HEK293T (cell line): ENCODE measurements at regions not wholly inside any gene's neighbourhood (a gene's known extent, or its start where the extent isn't known, plus 50 kb on each side); places are given as distances from the start of the nearest gene placed in this dataset.

Experiments used
- FOXM1 ChIP-seq: fragments of 450-650 bp; IDR thresholded peaks from 2 replicates; pipeline ENCODE4 v1.6.1; 2017; ENCODE audit warnings: mild to moderate bottlenecking, borderline replicate concordance
- TARDBP ChIP-seq: fragments of 450-650 bp; IDR thresholded peaks from 2 replicates; pipeline ENCODE4 v1.6.1; 2016

GRCh38 chr1:200493344-200493743 lies 83.5 kb upstream of the ZNF281 start:
- TF ChIP-seq TARDBP (no peak), FOXM1 (no peak)
